ENCODE measurements at regions not wholly inside any gene's neighbourhood (a gene's known extent, or its start where the extent isn't known, plus 50 kb on each side); places are given as distances from the start of the nearest gene placed in this dataset.

- ATAC-seq (no peak), DNase-seq (no peak)
- Histone ChIP-seq H3K4me1 (no peaks in the 10 kb centered on the region), H3K9me3 (no peaks in the 10 kb centered on the region), H3K4me3 (no peak overlapping the region), H3K27me3 (peaks cover 0 to 65% (median 31%) of the 10 kb centered on the region in 7 donors), H3K36me3 (no peaks in the 10 kb centered on the region), H3K27ac (no peak overlapping the region)
- WGBS, 2 donors: 73 to 82% methylated on average over 12 to 13 of the region's 13 CpGs
- TF ChIP-seq CTCF (IDR thresholded peaks at IDR 0.05): no peak
- intact Hi-C loops (cut with DNase I): loop anchor here in 5 of 10 donors (5.0 kb wide), 1 partner anchor 329 kb away; no protein-coding TSS in a partner anchor
These were observed 359.3 kb downstream of the ADGRD1 start for GRCh38 chr12:131312793-131313545.

GRCh38 chr12:131313635-131314034 lies 359.9 kb downstream of the ADGRD1 start:
- Histone ChIP-seq H3K27me3 (peaks cover 0 to 61% (median 31%) of the 10 kb centered on the region in 7 donors), H3K36me3 (no peaks in the 10 kb centered on the region), H3K4me3 (no peak overlapping the region), H3K4me1 (no peaks in the 10 kb centered on the region), H3K9me3 (no peaks in the 10 kb centered on the region), H3K27ac (no peak overlapping the region)
- no peak for ATAC-seq
- TF ChIP-seq CTCF (IDR thresholded peaks at IDR 0.05): no peak
- no peak for DNase-seq
- intact Hi-C loops (cut with DNase I): loop anchor here in 5 of 10 donors (5.0 kb wide), 1 partner anchor 329 kb away; no protein-coding TSS in a partner anchor
- 53 to 61% methylated on average over 4 of the region's 4 CpGs for WGBS, 2 donors

- Histone ChIP-seq H3K9me3 (peaks cover 0 to 3% (median 0%) of the 10 kb centered on the region in 11 donors), H3K36me3 (no peaks in the 10 kb centered on the region), H3K27me3 (peaks cover 0 to 52% (median 30%) of the 10 kb centered on the region in 7 donors), H3K27ac (no peak overlapping the region), H3K4me3 (no peak overlapping the region), H3K4me1 (no peaks in the 10 kb centered on the region)
- no peak for ATAC-seq
- intact Hi-C loops (cut with DNase I): loop anchor here in 5 of 10 donors (5.0 kb wide), 1 partner anchor 328 kb away; no protein-coding TSS in a partner anchor
- no peak for TF ChIP-seq CTCF (IDR thresholded peaks at IDR 0.05)
- DNase-seq: no peak
These were observed 360.9 kb downstream of the ADGRD1 start for GRCh38 chr12:131314524-131315090.

- ATAC-seq (no peak), DNase-seq (no peak)
- peaks cover 0 to 44% (median 25%) of the 10 kb centered on the region in 7 donors for H3K27me3 ChIP-seq
- no peaks in the 10 kb centered on the region for H3K4me1 ChIP-seq
- WGBS, 2 donors: 82 to 88% methylated on average over 3 of the region's 3 CpGs
- no peak for TF ChIP-seq CTCF (IDR thresholded peaks at IDR 0.05)
- intact Hi-C loops (cut with DNase I): no loop called here
- no peak overlapping the region for H3K4me3 ChIP-seq
- H3K27ac ChIP-seq: no peak overlapping the region
- peaks cover 0 to 13% (median 7%) of the 10 kb centered on the region in 11 donors for H3K9me3 ChIP-seq
- no peaks in the 10 kb centered on the region for H3K36me3 ChIP-seq
These were observed 361.9 kb downstream of the ADGRD1 start for GRCh38 chr12:131315601-131316000.
